ENCODE measurements at regions not wholly inside any gene's neighbourhood (a gene's known extent, or its start where the extent isn't known, plus 50 kb on each side); places are given as distances from the start of the nearest gene placed in this dataset.
"Not testable (repeated sequence)": the region's sequence is repeated elsewhere in the genome, so short reads cannot be mapped to it uniquely, and the experiment has no call there.

DNA sequence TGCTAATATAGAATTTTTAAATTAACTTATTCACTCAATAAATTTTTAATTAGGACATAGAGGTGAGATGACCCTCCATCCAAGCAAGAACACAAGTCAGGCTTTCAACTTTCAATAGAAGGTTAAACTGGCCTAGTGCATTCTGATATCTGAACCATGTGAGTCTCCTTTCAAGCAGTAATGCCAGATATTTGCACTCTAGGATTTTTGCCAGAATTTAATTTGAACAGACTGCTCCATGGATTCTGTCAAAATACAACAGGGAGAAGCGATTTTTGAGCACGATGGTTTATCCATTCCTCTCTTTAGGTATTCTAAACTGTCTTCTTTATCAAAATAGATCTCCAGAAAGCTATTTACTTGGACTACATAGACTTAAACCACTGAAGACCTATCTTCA is 72.0 kb upstream of the DCLK2 start:
- TF ChIP-seq, protein P1, sequence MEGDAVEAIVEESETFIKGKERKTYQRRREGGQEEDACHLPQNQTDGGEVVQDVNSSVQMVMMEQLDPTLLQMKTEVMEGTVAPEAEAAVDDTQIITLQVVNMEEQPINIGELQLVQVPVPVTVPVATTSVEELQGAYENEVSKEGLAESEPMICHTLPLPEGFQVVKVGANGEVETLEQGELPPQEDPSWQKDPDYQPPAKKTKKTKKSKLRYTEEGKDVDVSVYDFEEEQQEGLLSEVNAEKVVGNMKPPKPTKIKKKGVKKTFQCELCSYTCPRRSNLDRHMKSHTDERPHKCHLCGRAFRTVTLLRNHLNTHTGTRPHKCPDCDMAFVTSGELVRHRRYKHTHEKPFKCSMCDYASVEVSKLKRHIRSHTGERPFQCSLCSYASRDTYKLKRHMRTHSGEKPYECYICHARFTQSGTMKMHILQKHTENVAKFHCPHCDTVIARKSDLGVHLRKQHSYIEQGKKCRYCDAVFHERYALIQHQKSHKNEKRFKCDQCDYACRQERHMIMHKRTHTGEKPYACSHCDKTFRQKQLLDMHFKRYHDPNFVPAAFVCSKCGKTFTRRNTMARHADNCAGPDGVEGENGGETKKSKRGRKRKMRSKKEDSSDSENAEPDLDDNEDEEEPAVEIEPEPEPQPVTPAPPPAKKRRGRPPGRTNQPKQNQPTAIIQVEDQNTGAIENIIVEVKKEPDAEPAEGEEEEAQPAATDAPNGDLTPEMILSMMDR (IDR thresholded peaks at IDR 0.05): no peak
- TF ChIP-seq ZFX (IDR thresholded peaks at IDR 0.05; ENCODE audit: borderline replicate concordance): no peak

DNA sequence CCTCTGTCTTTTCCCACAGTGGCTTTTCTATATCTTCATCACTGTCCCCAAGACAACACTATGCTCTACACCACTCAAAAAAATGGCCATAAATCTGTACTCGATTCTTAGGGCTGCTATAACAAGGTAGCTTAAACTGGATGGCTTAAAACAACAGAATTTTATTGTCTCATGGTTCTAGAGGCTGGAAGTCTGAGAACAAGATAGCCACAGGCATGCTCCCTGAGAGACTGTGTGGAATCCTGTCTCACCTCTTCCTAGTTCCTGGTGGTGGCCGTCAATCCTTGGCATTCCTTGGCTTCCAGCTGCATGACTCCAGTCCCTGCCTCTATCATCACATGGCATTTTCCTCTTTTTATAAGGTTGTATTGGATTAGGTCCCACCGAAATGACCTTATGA is 70.7 kb upstream of the DCLK2 start:
- TF ChIP-seq, protein P1 (IDR thresholded peaks at IDR 0.05): no peak
- no peak for TF ChIP-seq ZFX (IDR thresholded peaks at IDR 0.05; ENCODE audit: borderline replicate concordance)
- no peak overlapping the region for H3K27ac ChIP-seq

More for the DNA sequence above, 72.0 kb upstream of the DCLK2 start:
- no peak overlapping the region for H3K27ac ChIP-seq

DNA sequence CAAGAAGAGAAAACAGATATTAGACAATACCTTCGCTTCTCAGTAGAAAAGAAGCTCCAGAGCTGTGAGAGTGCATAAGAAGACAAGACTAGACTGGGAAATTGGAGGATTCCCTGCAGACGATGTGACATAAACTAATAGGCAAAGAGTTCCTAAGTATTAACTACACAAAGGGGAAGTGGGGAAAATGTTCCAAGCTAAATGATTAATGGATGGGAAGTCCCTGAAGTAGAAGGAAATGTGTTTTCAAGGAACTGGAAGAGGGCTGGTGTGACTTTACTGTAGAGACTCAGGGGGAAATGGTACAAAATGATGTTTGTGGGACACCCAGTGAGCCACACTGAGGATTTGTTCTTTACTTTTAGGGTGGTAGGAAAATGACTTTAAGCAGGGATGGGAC is 69.7 kb upstream of the DCLK2 start:
- H3K27ac ChIP-seq: no peak overlapping the region
- TF ChIP-seq, protein P1 (IDR thresholded peaks at IDR 0.05): no peak
- no peak for TF ChIP-seq ZFX (IDR thresholded peaks at IDR 0.05; ENCODE audit: borderline replicate concordance)

DNA sequence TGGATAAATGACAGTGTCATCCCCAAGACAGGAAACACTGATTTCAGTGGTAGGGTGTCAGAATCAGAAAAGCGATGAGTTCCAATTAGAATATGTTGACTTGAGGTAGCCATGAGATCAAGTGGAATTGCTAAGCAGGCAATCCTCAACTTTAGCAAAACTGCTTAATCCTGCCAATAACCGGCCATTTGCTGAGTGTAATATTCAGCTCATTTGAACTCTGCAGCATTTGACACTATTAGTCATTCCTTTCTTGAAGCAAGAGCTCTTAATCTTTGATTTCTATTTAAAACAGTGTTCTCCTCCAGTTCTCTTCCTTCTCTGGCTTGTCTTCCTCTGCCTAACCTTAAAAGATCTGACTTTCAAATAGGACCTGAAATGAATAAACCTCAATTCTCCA is 68.7 kb upstream of the DCLK2 start:
- no peak for TF ChIP-seq ZFX (IDR thresholded peaks at IDR 0.05; ENCODE audit: borderline replicate concordance)
- TF ChIP-seq, protein P1 (IDR thresholded peaks at IDR 0.05): no peak
- no peak overlapping the region for H3K27ac ChIP-seq

DNA sequence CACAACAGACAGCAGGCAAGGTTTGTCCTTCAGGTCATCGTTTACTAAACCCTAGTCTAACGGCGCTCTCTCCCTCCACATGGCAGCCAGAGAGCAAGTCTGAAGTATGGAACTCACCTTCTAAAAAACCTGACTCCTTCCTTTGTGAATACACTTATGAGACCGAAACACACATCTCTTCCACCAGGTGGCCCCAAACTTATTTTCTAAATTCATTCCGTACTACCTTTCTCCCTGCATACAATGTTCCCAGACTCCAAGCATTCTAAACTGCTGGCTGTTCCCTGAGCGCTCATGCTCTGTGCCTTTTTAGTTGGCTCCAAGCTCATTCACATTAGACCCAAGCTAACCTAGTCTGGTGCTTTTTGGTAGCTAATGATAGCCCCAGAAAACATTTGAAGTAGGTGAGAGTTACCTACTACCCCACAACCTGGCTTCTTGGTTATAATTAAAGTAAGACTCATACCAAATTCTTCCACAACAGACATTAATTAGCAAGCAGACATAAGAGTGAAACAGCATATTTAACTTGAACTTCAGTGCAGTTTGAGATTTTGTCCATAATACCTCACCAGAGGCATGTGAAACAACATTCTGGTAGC is 67.6 kb upstream of the DCLK2 start:
- H3K27ac ChIP-seq: no peak overlapping the region
- no peak for TF ChIP-seq ZFX (IDR thresholded peaks at IDR 0.05; ENCODE audit: borderline replicate concordance)
- TF ChIP-seq, protein P1 (IDR thresholded peaks at IDR 0.05): peak; percentile 64

DNA sequence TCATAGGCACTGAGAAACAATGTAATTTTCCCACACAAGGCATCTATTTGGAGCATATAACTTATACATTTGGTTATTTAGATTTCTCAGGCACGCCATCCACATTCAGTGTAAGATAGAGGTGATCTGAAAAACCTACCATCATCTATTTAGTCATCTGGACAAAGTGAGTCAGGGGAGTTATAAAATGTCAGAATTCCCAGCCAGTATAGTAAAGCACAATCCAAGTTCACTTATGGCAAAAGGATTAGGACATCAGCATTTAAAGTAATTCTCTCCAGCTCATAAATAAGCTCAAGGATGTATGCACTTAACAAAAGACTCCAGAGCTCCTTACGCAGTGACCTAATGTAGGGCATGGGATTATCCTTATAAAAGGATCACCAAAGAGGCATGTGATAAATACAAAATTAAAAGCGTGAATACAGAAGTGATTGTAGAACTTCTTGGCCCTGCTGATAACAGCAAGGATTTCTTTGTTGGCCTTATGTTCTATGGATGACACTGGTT is 65.3 kb upstream of the DCLK2 start:
- H3K27ac ChIP-seq: no peak overlapping the region
- no peak for TF ChIP-seq ZFX (IDR thresholded peaks at IDR 0.05; ENCODE audit: borderline replicate concordance)
- TF ChIP-seq, protein P1 (IDR thresholded peaks at IDR 0.05): no peak

DNA sequence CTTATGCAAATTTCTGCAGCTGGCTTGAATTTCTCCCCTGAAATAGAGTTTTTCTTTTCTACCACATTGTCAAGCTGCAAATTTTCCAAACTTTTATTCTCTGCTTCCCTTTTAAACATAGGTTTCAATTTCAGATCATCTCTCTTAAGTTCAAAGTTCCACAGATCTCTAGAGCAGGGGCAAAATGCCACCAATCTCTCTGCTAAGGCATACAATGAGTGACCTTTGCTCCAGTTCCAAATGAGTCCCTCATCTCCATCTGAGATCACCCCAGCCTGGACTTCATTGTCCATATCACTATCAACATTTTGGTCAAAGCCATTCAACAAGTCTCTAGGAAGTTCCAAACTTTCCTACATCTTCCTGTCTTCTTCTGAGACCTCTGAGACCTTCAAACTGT is 62.3 kb upstream of the DCLK2 start:
- not testable (repeated sequence) for H3K27ac ChIP-seq

DNA sequence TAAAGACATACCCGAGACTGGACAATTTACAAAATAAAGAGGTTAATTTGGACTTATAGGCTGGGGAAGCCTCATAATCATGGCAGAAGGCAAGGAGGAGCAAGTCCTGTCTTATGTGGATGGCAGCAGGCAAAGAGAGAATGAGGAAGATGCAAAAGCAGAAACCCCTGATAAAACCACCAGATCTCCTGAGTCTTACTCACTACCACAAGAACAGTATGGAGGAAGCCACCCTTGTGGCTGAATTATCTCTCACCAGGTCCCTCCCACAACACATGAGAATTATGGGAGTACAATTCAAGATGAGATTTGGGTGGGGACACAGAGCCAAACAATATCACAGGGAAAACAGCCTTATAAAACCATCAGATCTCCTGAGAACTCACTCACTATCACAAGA is 61.6 kb upstream of the DCLK2 start:
- not testable (repeated sequence) for H3K27ac ChIP-seq

Measured in 22Rv1 (cell line).